ENCODE measurements at regions not wholly inside any gene's neighbourhood (a gene's known extent, or its start where the extent isn't known, plus 50 kb on each side); places are given as distances from the start of the nearest gene placed in this dataset.

DNA sequence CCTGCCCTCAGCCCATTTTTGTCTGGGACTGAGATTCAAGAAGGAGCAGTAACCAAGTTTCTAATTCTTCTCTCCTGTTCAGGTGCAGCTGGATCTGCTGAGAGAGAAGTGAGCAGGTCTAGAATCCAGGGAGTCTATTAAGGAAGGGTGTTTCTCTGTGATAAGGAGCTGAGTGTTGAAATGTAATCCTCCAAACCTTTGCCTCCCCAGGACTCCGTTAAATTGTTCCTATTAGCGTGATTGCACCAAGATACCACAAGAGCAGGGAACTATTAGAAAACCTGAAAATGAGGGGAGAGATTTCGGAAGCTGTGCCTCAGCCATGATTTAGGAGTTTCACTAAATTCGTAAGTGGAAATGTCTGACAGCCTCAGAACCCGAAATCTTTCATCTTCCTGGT lies 192.6 kb downstream of the EBLN2 start:
- Histone ChIP-seq H3K4me1 (no peaks in the 10 kb centered on the region), H3K27ac (no peak overlapping the region), H3K9me3 (no peaks in the 10 kb centered on the region), H3K36me3 (no peaks in the 10 kb centered on the region), H3K4me3 (no peak overlapping the region), H3K27me3 (no peaks in the 10 kb centered on the region)
- ATAC-seq (no peak), DNase-seq (no peak)
- 57 to 67% (median 61%) methylated on average over 5 of the region's 5 CpGs for WGBS, 4 donors
- TF ChIP-seq CTCF (IDR thresholded peaks at IDR 0.05) (no peak), POLR2A (IDR thresholded peaks at IDR 0.05) (no peak)
- intact Hi-C loops (cut with DNase I): no loop called here

DNA sequence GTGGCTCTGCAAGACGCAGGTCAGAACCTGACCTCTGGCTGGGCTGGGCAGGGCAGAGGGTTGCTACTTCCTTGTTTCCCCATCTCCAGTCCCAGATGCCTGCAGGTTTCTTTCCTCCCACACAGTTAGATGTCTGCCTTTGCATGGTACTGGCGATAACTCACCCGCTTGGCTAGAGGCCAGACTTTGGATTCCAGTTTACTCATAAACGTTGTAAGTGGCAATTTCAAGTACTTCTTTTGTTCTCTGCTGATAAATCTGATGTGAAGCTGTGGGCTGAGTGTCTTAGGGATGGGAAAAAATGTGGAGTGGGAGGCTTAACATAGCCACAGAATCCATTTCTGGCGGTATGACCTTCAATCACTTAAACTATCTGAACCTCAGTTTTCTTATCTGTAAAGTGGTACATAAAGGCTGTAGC lies 194.2 kb downstream of the EBLN2 start:
- no peak overlapping the region for H3K4me3 ChIP-seq
- H3K27ac ChIP-seq: no peak overlapping the region
- peak in 1 of 4 donors; percentile 33 for ATAC-seq
- WGBS, 4 donors: 33 to 46% (median 35%) methylated on average over 5 of the region's 5 CpGs
- no peaks in the 10 kb centered on the region for H3K9me3 ChIP-seq
- intact Hi-C loops (cut with DNase I): no loop called here
- no peaks in the 10 kb centered on the region for H3K4me1 ChIP-seq
- DNase-seq: no peak
- no peaks in the 10 kb centered on the region for H3K27me3 ChIP-seq
- H3K36me3 ChIP-seq: no peaks in the 10 kb centered on the region
- no peak for TF ChIP-seq POLR2A (IDR thresholded peaks at IDR 0.05)
- TF ChIP-seq CTCF (IDR thresholded peaks at IDR 0.05): no peak

DNA sequence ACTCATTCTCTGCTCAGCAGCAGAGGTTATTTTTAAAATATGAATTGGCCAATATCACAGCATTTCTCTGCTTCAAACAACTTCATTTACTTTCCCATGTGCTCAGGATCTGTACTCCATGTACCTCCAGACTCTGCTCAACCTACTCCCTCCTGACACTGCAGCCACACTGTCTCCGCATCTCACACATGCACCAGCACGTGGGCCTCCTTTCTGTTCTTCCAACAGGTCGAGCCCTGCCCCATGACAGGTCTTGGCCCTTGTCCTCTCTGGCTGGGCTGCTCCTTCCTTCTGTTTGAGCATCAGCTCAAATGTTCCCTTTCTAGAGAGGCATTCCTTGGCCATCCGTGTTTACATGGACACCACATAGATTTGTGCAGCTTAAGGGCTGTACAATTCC lies 195.7 kb downstream of the EBLN2 start:
- TF ChIP-seq CTCF (IDR thresholded peaks at IDR 0.05) (no peak), POLR2A (IDR thresholded peaks at IDR 0.05) (no peak)
- Histone ChIP-seq H3K9me3 (no peaks in the 10 kb centered on the region), H3K4me3 (no peak overlapping the region), H3K4me1 (no peaks in the 10 kb centered on the region), H3K36me3 (no peaks in the 10 kb centered on the region), H3K27ac (no peak overlapping the region), H3K27me3 (no peaks in the 10 kb centered on the region)
- no peak for ATAC-seq
- 77 to 83% (median 81%) methylated on average over 4 of the region's 4 CpGs for WGBS, 4 donors
- no peak for DNase-seq
- intact Hi-C loops (cut with DNase I): no loop called here

GRCh38 chr3:73258057-73258456 lies 196.6 kb downstream of the EBLN2 start:
- no peak overlapping the region for H3K27ac ChIP-seq
- no peak for TF ChIP-seq CTCF (IDR thresholded peaks at IDR 0.05)
- TF ChIP-seq POLR2A (IDR thresholded peaks at IDR 0.05): no peak
- WGBS, 4 donors: 74 to 80% (median 75%) methylated on average over 4 of the region's 4 CpGs
- ATAC-seq (no peak), DNase-seq (no peak)
- H3K27me3 ChIP-seq: no peaks in the 10 kb centered on the region
- H3K36me3 ChIP-seq: no peaks in the 10 kb centered on the region
- H3K4me3 ChIP-seq: no peak overlapping the region
- no peaks in the 10 kb centered on the region for H3K9me3 ChIP-seq
- no peaks in the 10 kb centered on the region for H3K4me1 ChIP-seq
- intact Hi-C loops (cut with DNase I): no loop called here

All from heart left ventricle (tissue), 16 donors.